ENCODE measurements at regions not wholly inside any gene's neighbourhood (a gene's known extent, or its start where the extent isn't known, plus 50 kb on each side); places are given as distances from the start of the nearest gene placed in this dataset.

DNA sequence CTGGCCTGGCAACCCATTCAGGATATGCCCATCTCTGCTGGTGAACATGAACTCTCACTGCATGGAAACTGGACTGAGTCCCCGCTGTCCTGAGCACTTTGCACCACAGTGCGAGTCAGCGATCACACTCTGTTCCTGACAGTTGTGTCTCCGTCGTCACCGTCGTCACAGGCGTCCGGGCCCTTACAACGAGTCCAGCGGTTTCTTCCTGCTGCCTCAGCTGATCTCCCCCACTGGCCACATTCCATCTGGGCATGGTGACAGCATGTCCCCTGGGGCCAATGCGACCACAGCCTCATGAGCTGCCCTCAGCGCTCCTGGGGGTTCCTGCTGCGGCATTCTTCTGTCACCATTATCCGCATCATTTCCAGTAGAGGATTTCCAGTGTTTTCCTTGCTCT is 76.8 kb upstream of the KLF6 start:
- no peak overlapping the region for H3K4me3 ChIP-seq (ENCODE audit: control insufficient read depth in 1 of 2, extremely low read depth in 1 of 2, low read length in 1 of 2)
- Mint-ChIP-seq H3K4me3 (no peak overlapping the region), H3K4me1 (peaks cover 0 to 18% (median 13%) of the 10 kb centered on the region in 3 donors), H3K36me3 (no peaks in the 10 kb centered on the region), H3K9me3 (no peaks in the 10 kb centered on the region), H3K27me3 (no peaks in the 10 kb centered on the region), H3K27ac (no peak overlapping the region)
- DNase-seq = no peak
- no peaks in the 10 kb centered on the region for H3K4me1 ChIP-seq (ENCODE audit: control insufficient read depth in 1 of 2, extremely low read depth in 1 of 2, insufficient read depth in 2 of 2, low read length in 2 of 2)
- H3K27ac ChIP-seq (ENCODE audit: low read length) = no peak overlapping the region
- peaks cover 0 to 2% of the 10 kb centered on the region in 2 experiments for H3K27me3 ChIP-seq (replicated peaks in 1 of 2; ENCODE audit: control insufficient read depth in 2 of 2, extremely low read depth in 1 of 2, insufficient read depth in 2 of 2, low read length in 1 of 2)
- no peak for ATAC-seq (replicated peaks in 1 of 4)
- no peaks in the 10 kb centered on the region for H3K9me3 ChIP-seq
- 96% methylated on average over 15 of the region's 15 CpGs for WGBS (ENCODE audit: insufficient coverage)
- CTCF ChIA-PET = no interaction called here
- H3K36me3 ChIP-seq (ENCODE audit: control insufficient read depth in 2 of 2, extremely low read depth in 1 of 2, insufficient read depth in 1 of 2, low read length in 1 of 2) = no peaks in the 10 kb centered on the region
- POLR2A ChIA-PET = no interaction called here

- Mint-ChIP-seq H3K27ac (no peak overlapping the region), H3K36me3 (no peaks in the 10 kb centered on the region), H3K27me3 (no peaks in the 10 kb centered on the region), H3K4me3 (no peak overlapping the region), H3K9me3 (no peaks in the 10 kb centered on the region), H3K4me1 (peaks cover 0 to 7% (median 2%) of the 10 kb centered on the region in 3 donors)
- CTCF ChIA-PET = interaction anchor here in 1 of 2 donors (0.7 kb wide), 1 partner anchor 7 kb away, joined by 4 read pairs; no protein-coding TSS in a partner anchor
- no peaks in the 10 kb centered on the region for H3K36me3 ChIP-seq (ENCODE audit: control insufficient read depth in 2 of 2, extremely low read depth in 1 of 2, insufficient read depth in 1 of 2, low read length in 1 of 2)
- H3K9me3 ChIP-seq = no peaks in the 10 kb centered on the region
- no peak overlapping the region for H3K27ac ChIP-seq (ENCODE audit: low read length)
- WGBS (ENCODE audit: insufficient coverage) = 87% methylated on average over 5 of the region's 12 CpGs
- H3K4me1 ChIP-seq (ENCODE audit: control insufficient read depth in 1 of 2, extremely low read depth in 1 of 2, insufficient read depth in 2 of 2, low read length in 2 of 2) = peaks cover 0 to 1% of the 10 kb centered on the region in 2 experiments
- no peak for DNase-seq
- POLR2A ChIA-PET = interaction anchor here in 1 of 2 donors (0.6 kb wide), 1 partner anchor 346 kb away, joined by 4 read pairs; no protein-coding TSS in a partner anchor
- no peak for ATAC-seq (replicated peaks in 1 of 4)
- peaks cover 0 to 2% of the 10 kb centered on the region in 2 experiments for H3K27me3 ChIP-seq (replicated peaks in 1 of 2; ENCODE audit: control insufficient read depth in 2 of 2, extremely low read depth in 1 of 2, insufficient read depth in 2 of 2, low read length in 1 of 2)
- no peak overlapping the region for H3K4me3 ChIP-seq (ENCODE audit: control insufficient read depth in 1 of 2, extremely low read depth in 1 of 2, low read length in 1 of 2)
Observed at GRCh38 chr10:3858051-3858845, 73.2 kb upstream of the KLF6 start.

- ChIA-PET POLR2A (interaction anchor here in 1 of 2 donors (0.6 kb wide), 1 partner anchor 345 kb away, joined by 4 read pairs; no protein-coding TSS in a partner anchor), CTCF (interaction anchor here in 1 of 2 donors (1.8 kb wide), 1 partner anchor 8 kb away, joined by 7 read pairs; no protein-coding TSS in a partner anchor)
- WGBS (ENCODE audit: insufficient coverage) = 88% methylated on average over 5 of the region's 8 CpGs
- Histone ChIP-seq H3K27ac (ENCODE audit: low read length) (no peak overlapping the region), H3K4me1 (ENCODE audit: control insufficient read depth in 1 of 2, extremely low read depth in 1 of 2, insufficient read depth in 2 of 2, low read length in 2 of 2) (peaks cover 0 to 8% of the 10 kb centered on the region in 2 experiments), H3K36me3 (ENCODE audit: control insufficient read depth in 2 of 2, extremely low read depth in 1 of 2, insufficient read depth in 1 of 2, low read length in 1 of 2) (no peaks in the 10 kb centered on the region), H3K9me3 (no peaks in the 10 kb centered on the region), H3K27me3 (replicated peaks in 1 of 2; ENCODE audit: control insufficient read depth in 2 of 2, extremely low read depth in 1 of 2, insufficient read depth in 2 of 2, low read length in 1 of 2) (peaks cover 0 to 2% of the 10 kb centered on the region in 2 experiments), H3K4me3 (ENCODE audit: control insufficient read depth in 1 of 2, extremely low read depth in 1 of 2, low read length in 1 of 2) (no peak overlapping the region)
- DNase-seq (no peak), ATAC-seq (replicated peaks in 1 of 4) (no peak)
- Mint-ChIP-seq H3K27me3 (no peaks in the 10 kb centered on the region), H3K4me3 (no peak overlapping the region), H3K4me1 (peaks cover 0 to 13% (median 7%) of the 10 kb centered on the region in 3 donors), H3K36me3 (no peaks in the 10 kb centered on the region), H3K9me3 (no peaks in the 10 kb centered on the region), H3K27ac (no peak overlapping the region)
Observed at GRCh38 chr10:3857318-3857717, 72.3 kb upstream of the KLF6 start.

GRCh38 chr10:3856593-3856992 is 71.6 kb upstream of the KLF6 start:
- Histone ChIP-seq H3K27me3 (replicated peaks in 1 of 2; ENCODE audit: control insufficient read depth in 2 of 2, extremely low read depth in 1 of 2, insufficient read depth in 2 of 2, low read length in 1 of 2) (peaks cover 0 to 2% of the 10 kb centered on the region in 2 experiments), H3K27ac (ENCODE audit: low read length) (no peak overlapping the region), H3K9me3 (no peaks in the 10 kb centered on the region), H3K4me1 (ENCODE audit: control insufficient read depth in 1 of 2, extremely low read depth in 1 of 2, insufficient read depth in 2 of 2, low read length in 2 of 2) (peaks cover 0 to 10% of the 10 kb centered on the region in 2 experiments), H3K4me3 (ENCODE audit: control insufficient read depth in 1 of 2, extremely low read depth in 1 of 2, low read length in 1 of 2) (no peak overlapping the region), H3K36me3 (ENCODE audit: control insufficient read depth in 2 of 2, extremely low read depth in 1 of 2, insufficient read depth in 1 of 2, low read length in 1 of 2) (no peaks in the 10 kb centered on the region)
- no peak overlapping the region for H3K4me3 Mint-ChIP-seq
- no peaks in the 10 kb centered on the region for H3K27me3 Mint-ChIP-seq
- 100% methylated on average over 3 of the region's 7 CpGs for WGBS (ENCODE audit: insufficient coverage)
- H3K27ac Mint-ChIP-seq = no peak overlapping the region
- DNase-seq (no peak), ATAC-seq (replicated peaks in 1 of 4) (no peak)
- H3K4me1 Mint-ChIP-seq = peaks cover 6 to 20% (median 14%) of the 10 kb centered on the region in 3 donors
- CTCF ChIA-PET = interaction anchor here in 1 of 2 donors (1.8 kb wide), 1 partner anchor 9 kb away, joined by 7 read pairs; no protein-coding TSS in a partner anchor
- POLR2A ChIA-PET = no interaction called here
- no peaks in the 10 kb centered on the region for H3K9me3 Mint-ChIP-seq
- no peaks in the 10 kb centered on the region for H3K36me3 Mint-ChIP-seq

GRCh38 chr10:3853547-3854303 is 68.7 kb upstream of the KLF6 start:
- WGBS (ENCODE audit: insufficient coverage) = 97% methylated on average over 10 of the region's 11 CpGs
- ATAC-seq (replicated peaks in 1 of 4) (no peak), DNase-seq (no peak)
- POLR2A ChIA-PET = interaction anchor here (0.6 to 3.9 kb wide), 4 partner anchors 35 to 549 kb away, joined by 3 to 73 read pairs (median 10); partner anchors contain the start of gene KLF6 (in 1 of the 2)
- Histone ChIP-seq H3K9me3 (no peaks in the 10 kb centered on the region), H3K4me1 (ENCODE audit: control insufficient read depth in 1 of 2, extremely low read depth in 1 of 2, insufficient read depth in 2 of 2, low read length in 2 of 2) (peaks cover 0 to 20% of the 10 kb centered on the region in 2 experiments), H3K4me3 (ENCODE audit: control insufficient read depth in 1 of 2, extremely low read depth in 1 of 2, low read length in 1 of 2) (no peak overlapping the region), H3K27me3 (replicated peaks in 1 of 2; ENCODE audit: control insufficient read depth in 2 of 2, extremely low read depth in 1 of 2, insufficient read depth in 2 of 2, low read length in 1 of 2) (peaks cover 0 to 2% of the 10 kb centered on the region in 2 experiments), H3K27ac (ENCODE audit: low read length) (peak overlapping the region; percentile 85), H3K36me3 (ENCODE audit: control insufficient read depth in 2 of 2, extremely low read depth in 1 of 2, insufficient read depth in 1 of 2, low read length in 1 of 2) (no peaks in the 10 kb centered on the region)
- H3K36me3 Mint-ChIP-seq = no peaks in the 10 kb centered on the region
- H3K27ac Mint-ChIP-seq = peak overlapping the region in 1 of 2 donors; percentile 16
- H3K27me3 Mint-ChIP-seq = no peaks in the 10 kb centered on the region
- no peak overlapping the region for H3K4me3 Mint-ChIP-seq
- no peaks in the 10 kb centered on the region for H3K9me3 Mint-ChIP-seq
- H3K4me1 Mint-ChIP-seq = peaks cover 19 to 36% (median 28%) of the 10 kb centered on the region in 3 donors
- CTCF ChIA-PET = interaction anchor here (0.6 to 1.1 kb wide), 2 partner anchors 39 to 289 kb away, joined by 3 read pairs; no protein-coding TSS in a partner anchor

DNA sequence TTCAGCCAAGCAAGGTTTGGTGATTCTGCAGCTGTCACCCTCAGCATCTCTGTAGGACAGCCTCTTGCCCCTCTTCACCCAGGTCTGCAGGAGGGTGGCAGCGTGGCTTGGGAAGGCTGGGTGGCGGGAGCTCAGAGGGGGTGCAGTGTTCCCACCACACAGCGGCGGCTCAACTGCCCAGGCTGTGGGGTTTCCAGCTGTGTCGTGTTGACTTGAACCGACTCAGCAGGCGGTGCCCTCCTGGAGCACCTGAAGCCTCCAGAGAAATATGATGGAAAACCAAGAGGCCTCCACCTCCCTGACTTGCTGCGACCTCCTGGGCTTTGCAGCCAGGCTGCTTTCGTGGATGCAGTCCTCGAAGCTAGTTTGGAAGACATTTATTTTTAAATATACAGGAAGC is 68.0 kb upstream of the KLF6 start:
- Histone ChIP-seq H3K4me3 (ENCODE audit: control insufficient read depth in 1 of 2, extremely low read depth in 1 of 2, low read length in 1 of 2) (no peak overlapping the region), H3K27me3 (replicated peaks in 1 of 2; ENCODE audit: control insufficient read depth in 2 of 2, extremely low read depth in 1 of 2, insufficient read depth in 2 of 2, low read length in 1 of 2) (no peaks in the 10 kb centered on the region), H3K36me3 (ENCODE audit: control insufficient read depth in 2 of 2, extremely low read depth in 1 of 2, insufficient read depth in 1 of 2, low read length in 1 of 2) (no peaks in the 10 kb centered on the region), H3K9me3 (no peaks in the 10 kb centered on the region), H3K4me1 (ENCODE audit: control insufficient read depth in 1 of 2, extremely low read depth in 1 of 2, insufficient read depth in 2 of 2, low read length in 2 of 2) (peaks cover 0 to 20% of the 10 kb centered on the region in 2 experiments), H3K27ac (ENCODE audit: low read length) (peak overlapping the region; percentile 85)
- no peak for DNase-seq
- H3K27me3 Mint-ChIP-seq = no peaks in the 10 kb centered on the region
- H3K9me3 Mint-ChIP-seq = no peaks in the 10 kb centered on the region
- H3K27ac Mint-ChIP-seq = no peak overlapping the region
- CTCF ChIA-PET = interaction anchor here in 1 of 2 donors (1.1 kb wide), 1 partner anchor 39 kb away, joined by 3 read pairs; no protein-coding TSS in a partner anchor
- no peaks in the 10 kb centered on the region for H3K36me3 Mint-ChIP-seq
- 91% methylated on average over 7 of the region's 10 CpGs for WGBS (ENCODE audit: insufficient coverage)
- H3K4me1 Mint-ChIP-seq = peaks cover 19 to 36% (median 28%) of the 10 kb centered on the region in 3 donors
- no peak overlapping the region for H3K4me3 Mint-ChIP-seq
- ATAC-seq (replicated peaks in 1 of 4) = no peak
- POLR2A ChIA-PET = interaction anchor here (0.6 to 3.9 kb wide), 8 partner anchors 19 to 550 kb away, joined by 3 to 73 read pairs (median 8); partner anchors contain the start of gene KLF6 (in 1 of the 2)
